Astrocyte (in vitro differentiated cells and primary cell): ENCODE measurements at regions not wholly inside any gene's neighbourhood (a gene's known extent, or its start where the extent isn't known, plus 50 kb on each side); places are given as distances from the start of the nearest gene placed in this dataset.

Experiments
- DNase-seq: peaks from one replicate; pipeline ENCODE4 v3.0.0-alpha.2; 2010; ENCODE audit warnings: low read depth
- FAIRE-seq: peaks from 2 replicates; lab custom pipeline; 2011; peaks lifted over from hg19 to GRCh38; lab: Jason Lieb, UNC
- H2AFZ ChIP-seq: 2 replicates; pipeline ENCODE4 v1.6.0; 2012; ENCODE audit warnings: low read depth, low read length, inconsistent platforms
- H3K27ac ChIP-seq: 2 replicates; pipeline ENCODE4 v1.5.1; 2011; ENCODE audit warnings: low read depth, low read length, inconsistent platforms
- H3K27me3 ChIP-seq: 2 replicates; pipeline ENCODE4 v1.6.0; 2011; ENCODE audit warnings: low read length, inconsistent platforms; ENCODE audit not compliant: insufficient read depth
- H3K36me3 ChIP-seq: 2 replicates; pipeline ENCODE4 v1.5.1; 2011; ENCODE audit warnings: low read length, inconsistent platforms; ENCODE audit not compliant: insufficient read depth
- H3K4me1 ChIP-seq: 2 replicates; pipeline ENCODE4 v1.5.1; 2011; ENCODE audit warnings: low read length, inconsistent platforms; ENCODE audit not compliant: insufficient read depth
- H3K4me2 ChIP-seq: 2 replicates; pipeline ENCODE4 v1.6.0; 2012; ENCODE audit warnings: low read length, inconsistent platforms
- H3K4me3 ChIP-seq: 2 replicates; pipeline ENCODE4 v1.5.1; 2011; ENCODE audit warnings: low read depth, mild to moderate bottlenecking, low read length, inconsistent platforms; ENCODE audit not compliant: insufficient read depth
- H3K79me2 ChIP-seq: 2 replicates; pipeline ENCODE4 v1.6.0; 2012; ENCODE audit warnings: mild to moderate bottlenecking, low read length, inconsistent platforms; ENCODE audit not compliant: insufficient read depth
- H3K9ac ChIP-seq: 2 replicates; pipeline ENCODE4 v1.6.0; 2012; ENCODE audit warnings: mild to moderate bottlenecking, low read length, inconsistent platforms
- H3K9me3 ChIP-seq: 2 replicates; pipeline ENCODE4 v1.5.1; 2012; ENCODE audit warnings: low read depth, mild to moderate bottlenecking, low read length, inconsistent platforms; ENCODE audit not compliant: insufficient read depth
- H4K20me1 ChIP-seq: 2 replicates; pipeline ENCODE4 v1.6.0; 2012; ENCODE audit warnings: low read length, inconsistent platforms; ENCODE audit not compliant: insufficient read depth
- H3K27ac Mint-ChIP-seq: one replicate; pipeline ENCODE4 v1.8.0; 2021; ENCODE audit warnings: mild to moderate bottlenecking, mixed read lengths; ENCODE audit not compliant: unreplicated experiment
- H3K27me3 Mint-ChIP-seq: one replicate; pipeline ENCODE4 v1.8.0; 2021; ENCODE audit warnings: low read depth, mixed read lengths; ENCODE audit not compliant: unreplicated experiment
- H3K36me3 Mint-ChIP-seq: one replicate; pipeline ENCODE4 v1.8.0; 2021; ENCODE audit warnings: low read depth, mixed read lengths; ENCODE audit not compliant: unreplicated experiment
- H3K4me1 Mint-ChIP-seq: one replicate; pipeline ENCODE4 v1.8.0; 2021; ENCODE audit warnings: low read depth, mixed read lengths; ENCODE audit not compliant: unreplicated experiment
- H3K4me3 Mint-ChIP-seq: one replicate; pipeline ENCODE4 v1.8.0; 2021; ENCODE audit warnings: mild to moderate bottlenecking, moderate library complexity, mixed read lengths; ENCODE audit not compliant: unreplicated experiment
- H3K9me3 Mint-ChIP-seq: one replicate; pipeline ENCODE4 v1.8.0; 2021; ENCODE audit warnings: mild to moderate bottlenecking, mixed read lengths; ENCODE audit not compliant: unreplicated experiment
- CTCF ChIP-seq: IDR thresholded peaks from 2 replicates; pipeline ENCODE4 v1.5.1; 2011; ENCODE audit warnings: low read depth, mild to moderate bottlenecking, inconsistent platforms, low read length, moderate library complexity; ENCODE audit not compliant: insufficient read depth
- EZH2 ChIP-seq: IDR thresholded peaks from 2 replicates; pipeline ENCODE4 v1.6.1; 2012; ENCODE audit warnings: mild to moderate bottlenecking, low read length, inconsistent platforms; ENCODE audit not compliant: insufficient read depth

DNA sequence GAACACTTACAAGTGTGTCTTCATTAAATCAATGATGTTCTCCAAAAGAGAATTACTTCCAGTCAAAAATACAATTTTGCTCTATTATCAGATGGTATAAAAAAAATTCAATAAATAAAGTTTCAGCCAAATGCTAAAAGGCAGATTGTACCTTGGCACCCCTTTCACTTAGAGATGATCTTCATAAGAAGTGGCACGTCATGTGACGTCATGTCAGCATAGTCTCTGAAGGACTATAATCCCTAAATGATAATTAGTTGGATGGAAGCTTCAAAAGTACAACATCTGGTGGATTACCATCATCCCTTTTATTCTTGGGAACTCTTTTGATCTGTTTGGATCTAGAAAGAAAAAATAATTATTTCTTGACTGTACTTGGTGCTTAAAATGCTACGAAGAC is 335.5 kb upstream of the EDNRB start:
- no peaks in the 10 kb centered on the region for H3K4me1 ChIP-seq
- Mint-ChIP-seq H3K4me3 (no peak overlapping the region), H3K36me3 (no peaks in the 10 kb centered on the region), H3K4me1 (no peaks in the 10 kb centered on the region), H3K27ac (no peak overlapping the region), H3K27me3 (no peaks in the 10 kb centered on the region), H3K9me3 (no peaks in the 10 kb centered on the region)
- no peak overlapping the region for H3K4me3 ChIP-seq
- no peak for TF ChIP-seq CTCF
- H3K9ac ChIP-seq, result no peak overlapping the region
- no peak overlapping the region for H2AFZ ChIP-seq
- H3K36me3 ChIP-seq, result no peaks in the 10 kb centered on the region
- H3K9me3 ChIP-seq, result no peaks in the 10 kb centered on the region
- no peak overlapping the region for H3K27ac ChIP-seq
- H3K4me2 ChIP-seq, result no peak overlapping the region
- DNase-seq (no peak), FAIRE-seq (no peak)
- no peaks in the 10 kb centered on the region for H4K20me1 ChIP-seq
- H3K27me3 ChIP-seq, result no peaks in the 10 kb centered on the region
- no peaks in the 10 kb centered on the region for H3K79me2 ChIP-seq

DNA sequence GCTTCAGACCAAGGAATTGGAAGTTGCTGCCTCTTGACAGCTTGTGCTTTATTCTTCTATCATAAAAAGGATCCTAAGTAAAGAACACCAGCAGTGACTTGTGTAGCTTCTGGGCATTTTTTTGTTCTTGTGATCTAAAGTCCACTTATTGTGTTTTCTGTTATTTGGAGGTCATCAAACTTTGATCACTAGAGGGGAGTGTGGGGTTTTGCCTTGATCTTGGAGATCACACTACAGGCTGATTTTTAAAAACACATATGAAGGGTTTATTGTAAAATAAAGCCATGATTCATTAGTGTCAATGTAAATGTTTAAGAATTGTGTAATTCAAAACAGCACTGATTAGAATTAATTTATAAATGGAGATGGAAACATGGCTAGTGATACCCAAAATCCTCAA is 328.7 kb upstream of the EDNRB start:
- H3K36me3 Mint-ChIP-seq, result no peaks in the 10 kb centered on the region
- no peaks in the 10 kb centered on the region for H3K4me1 ChIP-seq
- H3K79me2 ChIP-seq, result no peaks in the 10 kb centered on the region
- no peaks in the 10 kb centered on the region for H4K20me1 ChIP-seq
- FAIRE-seq (no peak), DNase-seq (no peak)
- H3K4me3 Mint-ChIP-seq, result no peak overlapping the region
- no peak overlapping the region for H3K27ac Mint-ChIP-seq
- no peak overlapping the region for H3K9ac ChIP-seq
- no peak overlapping the region for H3K27ac ChIP-seq
- no peaks in the 10 kb centered on the region for H3K27me3 Mint-ChIP-seq
- no peaks in the 10 kb centered on the region for H3K4me1 Mint-ChIP-seq
- H3K9me3 ChIP-seq, result no peaks in the 10 kb centered on the region
- TF ChIP-seq CTCF (no peak), EZH2 (no peak)
- H3K9me3 Mint-ChIP-seq, result no peaks in the 10 kb centered on the region
- H3K4me2 ChIP-seq, result no peak overlapping the region
- H2AFZ ChIP-seq, result no peak overlapping the region
- H3K36me3 ChIP-seq, result no peaks in the 10 kb centered on the region
- no peaks in the 10 kb centered on the region for H3K27me3 ChIP-seq
- no peak overlapping the region for H3K4me3 ChIP-seq

GRCh38 chr13:78241278-78241919 is 322.8 kb upstream of the EDNRB start:
- Histone ChIP-seq H3K4me2 (no peak overlapping the region), H3K79me2 (no peaks in the 10 kb centered on the region), H3K4me1 (no peaks in the 10 kb centered on the region), H3K9ac (no peak overlapping the region), H4K20me1 (no peaks in the 10 kb centered on the region), H3K9me3 (no peaks in the 10 kb centered on the region), H2AFZ (no peak overlapping the region), H3K27ac (no peak overlapping the region), H3K4me3 (no peak overlapping the region), H3K27me3 (no peaks in the 10 kb centered on the region), H3K36me3 (no peaks in the 10 kb centered on the region)
- no peaks in the 10 kb centered on the region for H3K36me3 Mint-ChIP-seq
- FAIRE-seq (no peak), DNase-seq (peak; percentile 12)
- no peaks in the 10 kb centered on the region for H3K9me3 Mint-ChIP-seq
- H3K27ac Mint-ChIP-seq, result no peak overlapping the region
- no peak overlapping the region for H3K4me3 Mint-ChIP-seq
- H3K27me3 Mint-ChIP-seq, result no peaks in the 10 kb centered on the region
- peaks cover 9% of the 10 kb centered on the region for H3K4me1 Mint-ChIP-seq
- TF ChIP-seq EZH2 (no peak), CTCF (peak; percentile 57)
